GM21360 (cell line): ENCODE measurements at regions not wholly inside any gene's neighbourhood (a gene's known extent, or its start where the extent isn't known, plus 50 kb on each side); places are given as distances from the start of the nearest gene placed in this dataset.
"Not testable (repeated sequence)": the region's sequence is repeated elsewhere in the genome, so short reads cannot be mapped to it uniquely, and the experiment has no call there.

Experiments used
- ATAC-seq: cut with Tn5 transposase; IDR thresholded peaks from one replicate; pipeline ENCODE4 v1.9.1; 2021; ENCODE audit warnings: mild to moderate bottlenecking, moderate library complexity; ENCODE audit not compliant: unreplicated experiment

DNA sequence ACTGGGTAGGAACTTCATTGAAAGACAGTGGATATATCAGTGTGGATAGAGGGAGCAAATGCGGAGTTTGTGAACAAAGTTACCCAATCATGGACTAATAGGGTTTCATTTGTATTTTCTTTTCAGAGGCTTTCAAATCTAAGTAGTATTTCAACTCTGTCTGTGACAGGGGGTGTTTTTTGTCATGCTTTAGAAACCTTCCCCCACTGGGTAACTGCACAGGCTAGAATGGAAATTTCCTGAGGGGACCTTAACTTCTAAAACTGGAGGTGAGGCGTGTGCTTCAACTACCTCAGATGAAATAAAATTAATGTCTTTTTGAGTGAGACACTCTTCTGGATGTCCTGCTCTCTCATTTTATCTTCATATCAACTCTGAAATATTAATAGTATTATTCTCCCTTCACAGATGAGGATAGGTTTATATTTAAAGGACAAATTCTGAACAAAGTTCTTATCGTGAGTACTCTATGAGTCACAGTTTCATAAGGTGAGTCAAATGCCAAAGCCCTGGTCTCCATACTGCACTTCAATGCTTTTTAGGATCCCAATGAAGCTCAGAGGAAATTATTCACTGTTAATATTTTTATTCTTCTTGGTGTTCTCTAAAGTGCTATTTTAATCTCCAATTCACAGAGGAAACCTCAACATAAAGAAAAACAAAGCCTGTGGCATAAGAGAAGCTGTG is 770.6 kb downstream of the CCSER2 start:
- no peak for ATAC-seq

DNA sequence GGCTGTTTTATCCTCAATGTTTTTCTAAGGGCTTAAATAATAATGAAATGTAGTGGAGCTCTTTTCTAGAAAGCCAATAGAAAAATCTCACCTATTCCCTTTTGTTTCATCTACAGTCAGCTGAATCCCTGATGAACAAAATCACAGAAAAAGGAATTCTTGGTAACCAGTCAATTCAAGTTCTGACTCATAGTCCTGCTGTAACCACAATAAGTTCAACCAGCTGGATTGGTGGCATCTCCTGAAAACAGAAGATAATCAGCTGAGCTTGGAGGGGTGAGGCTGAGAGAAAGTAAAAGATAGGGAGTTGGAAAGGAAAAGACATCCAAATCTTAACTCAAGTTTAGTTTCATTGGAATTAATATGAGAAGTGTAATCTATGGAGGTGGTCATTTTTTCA is 772.1 kb downstream of the CCSER2 start:
- ATAC-seq, result no peak

DNA sequence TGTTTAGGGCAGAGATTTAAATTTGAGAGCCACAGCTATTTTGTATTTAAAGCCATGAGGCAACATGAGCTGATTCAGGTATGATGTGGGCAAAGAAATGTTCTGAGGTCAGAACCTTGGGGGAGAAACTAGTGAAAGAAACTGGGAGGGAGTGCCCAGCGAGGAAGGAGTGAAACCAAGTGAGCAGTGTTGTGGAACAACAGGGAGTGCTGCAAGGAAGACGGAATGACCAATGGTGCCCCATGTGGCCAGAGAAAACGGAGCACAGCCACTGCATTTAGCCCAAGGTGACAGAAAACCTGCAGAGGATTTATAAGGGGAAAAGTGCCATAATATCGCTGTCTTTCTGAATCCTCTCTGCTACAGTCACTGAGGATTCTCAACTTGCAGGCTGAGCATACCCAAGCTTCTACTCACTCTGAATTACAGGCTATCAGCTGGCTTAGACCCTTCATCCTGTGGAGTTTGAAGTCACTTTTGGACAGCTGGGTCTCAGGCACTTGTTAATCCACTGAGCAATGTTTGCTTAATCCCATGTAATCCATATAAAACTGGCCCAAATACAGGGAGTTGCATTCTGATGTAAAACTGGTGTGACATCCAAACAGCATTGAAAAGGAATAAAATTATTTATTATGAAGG is 777.3 kb downstream of the CCSER2 start:
- ATAC-seq, result no peak

DNA sequence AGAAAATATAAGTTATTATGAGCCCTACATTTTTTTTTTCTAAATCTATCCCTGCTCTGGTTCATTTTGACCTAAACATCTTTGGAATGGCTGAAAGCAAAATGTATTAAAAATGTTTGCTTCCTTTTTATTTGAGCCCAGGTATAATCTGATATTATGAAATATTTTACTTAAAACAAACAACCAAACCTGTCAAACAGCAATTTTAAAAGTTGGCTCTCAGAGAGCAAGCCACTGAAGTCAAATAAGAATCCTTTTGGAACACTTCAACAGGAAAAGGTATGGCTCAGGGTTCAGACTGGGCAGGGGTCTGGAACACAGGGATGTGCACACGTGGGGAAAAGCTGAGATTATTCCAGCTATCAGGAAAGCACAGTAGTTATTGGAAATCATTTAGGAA is 782.9 kb downstream of the CCSER2 start:
- ATAC-seq, result no peak

DNA sequence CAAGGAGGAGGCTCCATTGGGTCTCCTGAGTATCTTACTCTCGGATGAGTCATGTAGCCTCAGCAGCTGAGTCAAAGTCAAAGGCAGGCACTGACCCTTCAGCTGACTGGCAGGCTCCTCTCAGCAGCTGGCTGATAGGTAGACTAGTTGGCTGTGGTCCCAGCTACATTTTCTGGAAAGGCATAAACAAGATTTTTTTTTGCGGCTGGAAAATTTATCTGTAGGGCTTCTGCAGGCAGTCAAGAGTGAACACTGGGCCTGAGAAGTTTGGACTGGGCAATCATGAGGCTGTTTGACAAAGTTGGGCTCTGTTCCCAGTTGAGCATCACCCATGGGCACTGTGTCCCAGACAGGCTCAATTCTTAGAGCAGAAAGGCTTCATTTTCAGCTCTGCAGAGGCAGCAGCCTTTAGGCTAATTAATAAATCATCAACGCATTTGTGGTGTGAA is 796.2 kb downstream of the CCSER2 start:
- no peak for ATAC-seq

DNA sequence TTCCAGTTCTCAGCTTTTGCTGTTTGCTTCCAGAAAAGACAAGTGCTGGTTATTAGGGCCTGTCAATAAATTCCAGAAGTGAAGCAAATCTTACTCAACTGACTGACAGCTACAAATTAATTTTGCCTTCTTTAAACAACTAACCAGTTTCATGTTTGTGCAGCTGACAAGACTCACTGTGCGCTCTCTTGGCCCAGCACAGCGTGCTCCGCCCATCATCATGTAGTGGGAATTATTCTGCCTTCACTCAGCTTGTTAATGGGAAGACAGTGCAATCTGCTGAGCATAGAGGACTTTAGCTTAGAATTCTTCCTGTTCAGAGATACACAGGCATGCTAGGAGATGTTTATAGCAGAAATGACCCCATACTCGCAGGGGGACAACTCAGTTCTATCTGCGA is 808.9 kb downstream of the CCSER2 start:
- ATAC-seq, result no peak

DNA sequence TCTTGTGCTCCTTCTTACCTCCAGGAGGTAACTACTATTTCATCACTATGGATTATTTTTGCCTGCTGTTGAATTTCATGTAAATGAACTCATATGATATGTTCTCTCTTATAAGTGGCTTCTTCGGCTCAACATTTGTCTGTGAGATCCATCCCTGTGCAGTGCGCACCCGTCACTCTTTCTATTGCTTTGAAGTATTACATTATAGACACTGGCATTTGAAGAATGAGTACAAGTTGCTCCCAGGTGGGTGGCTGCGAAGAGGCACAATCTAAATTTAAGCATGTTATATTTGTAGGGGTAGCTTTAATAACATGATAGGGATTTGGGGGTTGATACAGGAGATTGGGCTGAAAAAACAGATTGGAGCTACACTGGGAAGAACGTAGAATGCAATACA is 809.7 kb downstream of the CCSER2 start:
- ATAC-seq, result no peak

DNA sequence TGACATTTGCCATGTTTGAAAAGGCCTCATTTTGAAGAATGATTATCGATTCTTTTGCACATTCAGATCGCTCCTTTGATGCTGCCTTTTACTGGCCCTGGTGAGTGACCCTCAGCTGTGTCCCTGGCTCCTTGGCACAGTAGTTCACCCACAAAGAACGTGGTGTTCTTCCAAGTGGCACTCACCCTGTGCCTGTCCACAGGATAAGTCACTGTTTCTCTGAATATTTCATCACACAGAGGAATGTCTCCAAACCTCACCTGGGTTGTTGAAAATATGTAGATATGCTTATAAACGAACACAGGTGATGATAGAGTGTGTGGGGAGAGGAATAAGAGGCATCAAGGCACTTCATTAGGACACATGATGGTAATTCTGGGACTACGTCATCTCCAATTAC is 810.7 kb downstream of the CCSER2 start:
- no peak for ATAC-seq

DNA sequence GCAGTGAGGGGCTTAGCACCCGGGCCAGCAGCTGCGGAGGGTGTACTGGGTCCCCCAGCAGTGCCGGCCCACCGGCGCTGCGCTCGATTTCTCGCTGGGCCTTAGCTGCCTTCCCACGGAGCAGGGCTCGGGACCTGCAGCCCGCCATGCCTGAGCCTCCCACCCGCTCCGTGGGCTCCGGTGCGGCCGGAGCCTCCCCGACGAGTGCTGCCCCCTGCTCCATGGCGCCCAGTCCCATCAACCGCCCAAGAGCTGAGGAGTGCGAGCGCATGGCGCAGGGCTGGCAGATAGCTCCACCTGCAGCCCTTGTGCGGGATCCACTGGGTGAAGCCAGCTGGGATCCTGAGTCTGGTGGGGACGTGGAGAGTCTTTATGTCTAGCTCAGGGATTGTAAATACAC is 813.1 kb downstream of the CCSER2 start:
- ATAC-seq, result not testable (repeated sequence)

DNA sequence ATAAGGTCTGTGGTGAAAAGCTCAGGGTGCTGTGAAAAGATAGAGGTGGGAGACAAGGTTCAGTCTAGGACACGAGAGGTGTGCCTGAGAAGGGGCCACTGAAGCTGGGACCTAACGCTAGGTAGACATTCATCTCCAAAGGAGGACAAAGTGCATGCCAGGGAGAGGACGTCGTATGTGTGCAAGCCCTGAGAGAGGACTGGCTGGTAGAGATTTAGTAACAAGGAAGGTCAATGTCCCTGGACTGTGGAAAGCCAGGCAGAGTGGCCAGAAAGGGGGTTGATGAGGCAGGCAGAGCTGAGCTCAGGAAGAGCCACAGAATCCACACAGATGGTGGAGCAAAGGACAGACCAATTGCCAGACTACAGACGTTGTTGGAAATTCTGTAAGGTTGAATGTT is 817.6 kb downstream of the CCSER2 start:
- no peak for ATAC-seq

DNA sequence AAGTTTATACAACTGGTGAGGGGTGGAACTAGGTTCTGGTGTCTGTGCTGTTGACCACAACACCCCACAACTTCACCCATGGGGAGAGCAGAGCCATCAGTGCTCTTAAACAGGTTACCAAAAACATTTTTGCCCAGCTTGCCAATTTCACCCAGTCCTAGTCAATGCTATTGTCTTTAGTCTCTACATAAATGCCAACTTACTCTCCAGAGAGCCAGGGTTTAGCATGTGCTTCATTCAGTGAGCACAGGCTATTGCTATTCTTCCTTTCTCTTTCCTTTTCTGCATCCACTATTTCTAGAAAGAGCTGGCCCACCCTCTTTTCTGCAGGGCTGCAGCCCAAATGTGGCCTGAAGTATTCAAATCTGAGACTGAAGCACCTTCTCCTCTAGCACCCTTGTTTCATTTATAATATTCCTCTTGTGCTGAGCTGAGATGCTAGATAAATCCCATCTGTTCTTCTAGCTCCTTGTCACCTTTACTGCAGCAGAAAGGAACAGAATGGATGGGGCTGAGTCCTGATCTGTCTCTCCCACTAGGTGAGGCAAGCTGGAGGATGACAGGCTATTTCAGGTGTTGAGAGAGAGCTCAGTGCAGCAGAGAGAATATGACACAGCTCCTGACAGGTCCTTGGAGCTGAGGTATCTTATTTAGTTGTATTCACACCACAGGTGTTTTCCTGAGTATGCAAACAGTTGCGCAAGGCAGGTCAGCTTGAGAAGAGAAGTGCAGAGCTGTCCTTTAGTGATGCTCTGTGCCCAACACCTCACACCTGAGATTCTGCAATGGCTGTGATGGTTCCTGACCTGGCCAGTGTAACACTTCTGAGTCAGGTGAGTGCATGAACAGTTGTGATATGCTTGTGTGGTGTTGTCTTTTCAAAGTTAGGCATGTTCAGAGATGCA is 819.2 kb downstream of the CCSER2 start:
- no peak for ATAC-seq

DNA sequence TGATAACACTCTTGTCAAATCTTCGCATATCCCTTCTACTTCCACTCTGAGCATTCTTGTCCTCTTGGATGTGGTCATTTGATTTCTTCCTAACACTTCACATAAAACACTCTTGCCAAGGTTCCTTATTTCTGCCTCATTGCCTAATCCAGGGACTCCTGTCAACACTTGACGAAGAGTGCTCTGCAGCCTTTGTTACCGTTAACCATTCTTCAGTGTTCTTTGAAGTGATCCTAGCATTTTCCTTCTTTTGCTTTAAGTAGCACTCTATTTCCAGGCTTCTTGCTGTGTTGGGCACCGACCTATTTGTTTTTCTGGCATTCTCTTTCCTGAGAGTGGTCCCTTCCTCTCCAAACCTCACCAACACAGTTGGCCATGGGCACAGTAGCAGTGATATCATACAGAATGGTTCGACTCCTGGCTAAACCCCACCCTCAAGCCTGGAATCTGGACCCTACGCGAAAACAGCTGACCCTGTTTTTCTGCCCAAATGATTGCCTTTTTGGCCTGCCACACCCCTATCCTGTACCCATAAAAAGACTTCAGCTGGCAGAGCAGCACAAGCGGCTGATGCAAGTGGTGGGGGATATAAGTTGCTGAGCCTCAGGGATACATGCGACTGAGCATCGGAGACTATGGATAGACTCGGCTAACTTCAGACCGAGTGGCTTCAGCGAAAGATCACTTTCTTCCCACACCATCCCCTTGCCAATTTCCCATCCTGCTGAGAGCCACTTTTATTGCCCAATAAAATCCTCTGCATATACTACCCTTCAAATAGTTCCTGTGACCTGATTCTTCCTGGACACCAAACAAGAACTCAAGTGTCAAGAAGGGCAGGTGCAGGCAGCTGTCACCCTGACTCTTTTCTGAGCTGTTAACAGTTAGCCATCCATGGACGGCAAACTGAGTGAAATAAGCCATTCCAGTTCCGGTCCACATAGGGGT is 820.6 kb downstream of the CCSER2 start:
- no peak for ATAC-seq

DNA sequence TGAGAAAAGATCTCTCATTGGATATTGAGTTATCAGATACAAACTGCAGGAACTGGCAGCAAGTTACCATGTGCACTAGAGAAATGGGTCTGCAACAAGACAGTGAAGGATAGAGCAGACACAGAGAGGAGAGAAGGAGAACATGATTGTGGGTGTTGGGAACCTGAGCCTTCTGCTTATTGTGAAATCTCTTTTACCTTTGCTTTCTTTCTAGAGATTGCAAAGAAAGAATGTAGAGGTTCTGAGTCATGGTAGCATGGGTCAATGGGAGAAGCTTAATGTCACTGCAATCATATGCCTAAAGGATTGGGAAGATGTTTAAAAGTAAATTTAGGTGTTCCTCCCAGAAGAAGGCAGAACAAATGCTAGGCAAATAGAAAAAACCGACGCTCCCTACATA is 821.4 kb downstream of the CCSER2 start:
- no peak for ATAC-seq

DNA sequence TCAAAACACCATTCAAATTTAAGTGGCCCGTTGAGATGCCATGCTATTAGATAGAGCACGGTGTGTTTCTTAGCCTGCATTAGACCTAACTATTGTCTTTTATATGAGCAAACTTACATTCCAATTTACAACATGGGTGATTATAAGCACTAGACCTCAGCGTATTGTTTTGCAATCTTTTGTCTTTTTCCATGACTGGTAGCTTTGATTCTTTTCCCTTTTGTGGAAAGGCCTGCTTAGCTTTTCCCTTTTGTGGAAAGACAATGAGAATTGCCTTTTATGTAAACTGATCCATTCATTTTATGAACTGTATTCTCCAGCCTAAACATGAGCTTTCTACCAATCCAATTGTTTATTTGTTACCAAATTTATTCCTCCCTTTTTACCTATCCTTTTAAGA is 823.1 kb downstream of the CCSER2 start:
- no peak for ATAC-seq

DNA sequence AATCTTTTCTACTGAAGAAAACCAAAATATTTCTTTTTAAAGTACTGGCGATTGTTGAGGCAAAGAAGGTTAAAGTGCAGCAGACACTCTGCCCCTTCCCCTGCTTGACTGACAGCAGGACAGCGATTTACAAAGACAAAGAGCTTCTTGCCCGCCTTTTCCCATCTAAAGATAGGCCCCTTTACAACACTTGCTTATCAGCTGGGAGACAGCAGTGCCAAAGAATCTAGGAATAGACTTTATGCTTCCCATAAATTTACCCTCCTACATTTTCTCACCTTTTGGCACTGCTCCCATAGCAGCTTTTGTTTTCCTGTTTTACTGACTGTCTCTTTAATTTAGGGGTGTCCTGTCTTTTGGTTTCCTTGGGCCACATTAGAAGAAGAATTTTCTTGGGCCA is 824.1 kb downstream of the CCSER2 start:
- ATAC-seq, result no peak

DNA sequence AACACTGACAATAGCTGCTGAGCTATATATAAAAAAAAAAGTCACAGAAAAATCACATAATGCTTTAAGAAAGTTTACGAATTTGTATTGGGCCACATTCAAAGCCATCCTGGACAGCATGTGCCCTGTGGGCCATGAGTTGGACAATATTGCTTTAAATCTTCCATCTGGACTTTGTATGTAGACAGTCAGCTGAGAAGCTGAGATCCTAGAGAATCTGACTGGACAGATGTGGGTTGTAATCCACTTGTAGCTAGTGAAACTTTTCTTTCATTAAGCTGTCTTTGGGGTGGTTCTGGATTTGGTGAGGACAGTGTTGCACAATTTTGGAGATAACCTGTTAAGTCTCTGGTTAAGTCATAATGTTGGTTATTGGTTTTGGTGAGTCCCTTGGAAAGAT is 824.5 kb downstream of the CCSER2 start:
- no peak for ATAC-seq

DNA sequence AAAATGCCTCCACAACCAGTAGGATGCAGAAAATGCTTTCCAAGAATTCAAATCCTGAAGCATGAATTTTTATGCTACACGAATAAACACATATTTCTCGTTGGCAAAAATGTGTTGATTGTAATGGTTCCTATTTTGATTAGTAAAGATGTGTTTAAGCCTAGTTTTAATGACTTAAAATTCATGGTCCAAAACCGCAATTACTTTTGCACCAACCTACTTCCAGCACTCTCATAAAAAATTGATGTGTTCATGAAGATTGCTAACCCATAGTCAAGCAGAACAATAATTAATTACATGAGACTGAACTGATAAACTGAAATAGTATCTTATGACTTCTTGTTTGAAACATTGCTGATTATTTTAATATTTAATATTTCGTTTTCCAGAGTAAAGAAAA is 828.8 kb downstream of the CCSER2 start:
- no peak for ATAC-seq

DNA sequence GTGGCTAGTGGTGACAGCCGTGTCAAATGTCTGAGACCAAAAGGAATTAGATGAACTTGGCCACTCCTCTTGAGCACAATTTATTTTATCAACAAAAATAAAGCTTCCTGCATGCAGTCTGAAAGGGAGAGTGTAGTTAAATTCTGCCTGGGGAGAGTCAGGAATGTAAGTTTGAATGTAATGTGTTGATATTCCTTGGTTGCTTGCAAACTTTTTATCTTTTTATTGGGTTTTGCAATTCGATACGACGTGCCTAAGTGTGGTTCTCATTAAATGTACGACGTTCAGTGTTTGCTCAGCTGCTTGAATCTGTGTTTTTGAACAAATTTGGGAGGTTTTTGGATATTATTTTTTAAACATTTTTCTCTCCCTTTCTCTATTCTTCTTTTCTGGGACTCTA is 839.9 kb downstream of the CCSER2 start:
- ATAC-seq, result no peak

DNA sequence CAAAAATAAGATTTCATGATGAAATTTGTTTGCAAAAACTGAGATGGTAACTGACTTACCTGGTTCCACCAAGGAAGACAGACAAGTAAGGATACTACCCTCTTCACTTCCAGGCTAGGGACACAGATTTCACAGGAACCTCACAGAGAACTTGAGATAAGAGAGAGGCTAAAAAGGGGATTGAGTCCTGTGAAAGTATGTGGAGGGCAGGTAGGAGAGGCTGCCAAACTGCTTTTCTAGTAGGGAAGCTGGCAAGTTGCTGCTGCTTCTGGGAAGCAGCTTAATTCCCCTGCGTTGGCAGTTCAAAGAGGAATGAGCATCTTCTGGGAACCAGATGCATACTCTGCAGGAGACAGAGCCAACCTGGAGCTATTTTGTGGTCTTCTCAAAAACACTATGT is 841.6 kb downstream of the CCSER2 start:
- ATAC-seq, result no peak

DNA sequence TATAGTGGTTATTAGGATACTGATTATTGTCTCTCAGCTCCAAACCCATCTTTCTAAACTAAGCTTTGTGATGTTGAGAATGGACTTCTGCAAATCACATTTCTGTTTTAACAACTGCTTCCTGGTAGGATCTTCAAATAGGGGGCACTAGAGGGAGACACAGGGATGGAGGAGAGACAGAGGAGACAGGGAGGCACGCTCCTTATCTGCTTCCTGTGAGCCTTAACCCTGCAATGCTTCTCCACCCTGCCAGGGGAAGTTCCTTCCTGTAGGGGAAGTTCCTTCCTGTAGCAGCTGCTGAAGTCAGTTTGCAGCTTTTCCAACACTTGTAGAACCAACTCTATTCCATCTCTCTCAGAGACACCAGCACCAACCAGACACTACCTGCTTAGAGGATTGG is 847.2 kb downstream of the CCSER2 start:
- ATAC-seq, result no peak

DNA sequence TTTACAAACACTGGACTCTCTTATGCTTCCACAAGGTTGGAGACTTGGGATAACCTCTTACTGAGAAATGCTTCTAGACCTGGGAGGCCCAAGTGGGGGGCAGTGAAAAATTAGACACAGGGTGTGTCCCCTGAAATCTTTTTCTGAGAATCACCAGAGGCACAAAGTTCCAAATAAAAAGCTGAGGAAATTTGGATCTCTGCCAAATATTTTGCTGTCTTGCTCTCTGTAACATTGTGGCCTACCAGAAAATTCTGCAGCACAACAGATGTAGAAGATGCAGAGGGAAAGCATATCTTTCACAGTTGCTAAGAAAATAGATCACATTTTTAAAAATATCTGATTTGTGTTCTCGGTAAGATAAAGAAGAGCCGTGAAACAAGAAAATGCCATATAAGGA is 849.4 kb downstream of the CCSER2 start:
- ATAC-seq, result no peak
